BLaER1 treated with 17β-estradiol and CSF1 and Interleukin-3, amounts not matched to agents 10 nM and 100 nM (cell line): ENCODE measurements at regions not wholly inside any gene's neighbourhood (a gene's known extent, or its start where the extent isn't known, plus 50 kb on each side); places are given as distances from the start of the nearest gene placed in this dataset.

Experiments used
- H3K27ac ChIP-seq, 11 experiments: shearing (Covaris generic); formaldehyde crosslinking; 2 replicates each; pipeline ENCODE4 v1.8.1; 2022
- H3K27me3 ChIP-seq, 11 experiments: shearing (Covaris generic); formaldehyde crosslinking; 2 replicates each; pipeline ENCODE4 v1.8.1; 2022
- H3K36me3 ChIP-seq, 11 experiments: shearing (Covaris generic); formaldehyde crosslinking; 2 replicates each; pipeline ENCODE4 v1.8.1; 2022
- H3K4me1 ChIP-seq, 10 experiments: shearing (Covaris generic); formaldehyde crosslinking; 2 replicates each; pipeline ENCODE4 v1.8.1; 2022
- H3K4me2 ChIP-seq, 11 experiments: shearing (Covaris generic); formaldehyde crosslinking; 2 replicates each; pipeline ENCODE4 v1.8.1; 2022
- H3K4me3 ChIP-seq, 10 experiments: shearing (Covaris generic); formaldehyde crosslinking; 2 replicates each; pipeline ENCODE4 v1.8.1; 2022
- H3K9ac ChIP-seq, 11 experiments: shearing (Covaris generic); formaldehyde crosslinking; 2 replicates each; pipeline ENCODE4 v1.8.1; 2022
- H3K9me3 ChIP-seq, 11 experiments: shearing (Covaris generic); formaldehyde crosslinking; replicated peaks in 1 of 11; 2 replicates each; pipeline ENCODE4 v1.8.1; 2022
- H4K20me1 ChIP-seq, 11 experiments: shearing (Covaris generic); formaldehyde crosslinking; 2 replicates each; pipeline ENCODE4 v1.8.1; 2022
- Cebpa-rat ChIP-seq, 11 experiments: shearing (Covaris generic); IDR thresholded peaks; 2 replicates each; pipeline ENCODE4 v1.8.1; 2022

GRCh38 chr18:77818328-77818727 is 568.7 kb downstream of the GALR1 start:
- Histone ChIP-seq H3K36me3 (no peaks in the 10 kb centered on the region; a peak in 1 of 22 replicates), H4K20me1 (no peaks in the 10 kb centered on the region), H3K27me3 (no peaks in the 10 kb centered on the region), H3K4me2 (no peak overlapping the region; a peak in 2 of 22 replicates), H3K9me3 (peaks cover 18 to 46% (median 34%) of the 10 kb centered on the region in 11 experiments), H3K9ac (no peak overlapping the region), H3K27ac (no peak overlapping the region; a peak in 2 of 22 replicates), H3K4me1 (peaks cover 18 to 37% (median 26%) of the 10 kb centered on the region in 10 experiments), H3K4me3 (no peak overlapping the region)
- no peak for TF ChIP-seq Cebpa-rat (IDR thresholded peaks at IDR 0.05)

GRCh38 chr18:77820472-77820871 is 570.8 kb downstream of the GALR1 start:
- no peaks in the 10 kb centered on the region for H3K27me3 ChIP-seq
- no peaks in the 10 kb centered on the region for H4K20me1 ChIP-seq
- no peak overlapping the region for H3K9ac ChIP-seq
- H3K27ac ChIP-seq, result no peak overlapping the region
- no peaks in the 10 kb centered on the region; a peak in 1 of 22 replicates for H3K36me3 ChIP-seq
- H3K4me1 ChIP-seq, result peaks cover 18 to 33% (median 25%) of the 10 kb centered on the region in 10 experiments
- no peak for TF ChIP-seq Cebpa-rat (IDR thresholded peaks at IDR 0.05)
- H3K4me2 ChIP-seq, result no peak overlapping the region
- peaks cover 9 to 35% (median 19%) of the 10 kb centered on the region in 11 experiments for H3K9me3 ChIP-seq
- no peak overlapping the region for H3K4me3 ChIP-seq

GRCh38 chr18:77821892-77822291 is 572.2 kb downstream of the GALR1 start:
- Histone ChIP-seq H3K9ac (no peak overlapping the region), H3K36me3 (no peaks in the 10 kb centered on the region; a peak in 1 of 22 replicates), H3K9me3 (peaks cover 9 to 32% (median 16%) of the 10 kb centered on the region in 11 experiments; a peak in 19 of 22 replicates), H3K4me3 (no peak overlapping the region), H4K20me1 (no peaks in the 10 kb centered on the region), H3K27ac (no peak overlapping the region), H3K4me2 (no peak overlapping the region), H3K27me3 (no peaks in the 10 kb centered on the region), H3K4me1 (peaks cover 8 to 20% (median 13%) of the 10 kb centered on the region in 10 experiments)
- TF ChIP-seq Cebpa-rat (IDR thresholded peaks at IDR 0.05), result no peak

GRCh38 chr18:77822632-77823031 is 573.0 kb downstream of the GALR1 start:
- Histone ChIP-seq H3K4me1 (peaks cover 2 to 13% (median 7%) of the 10 kb centered on the region in 10 experiments; a peak in 19 of 20 replicates), H3K9me3 (peaks cover 9 to 37% (median 21%) of the 10 kb centered on the region in 11 experiments; a peak in 20 of 22 replicates), H3K36me3 (no peaks in the 10 kb centered on the region; a peak in 1 of 22 replicates), H4K20me1 (no peaks in the 10 kb centered on the region), H3K27ac (peak overlapping the region in 2 of 11 experiments; percentile 14 to 26; a peak in 1 of 22 replicates), H3K4me3 (no peak overlapping the region), H3K4me2 (peak overlapping the region in 8 of 11 experiments; percentile 6 to 46 (median 36); a peak in 13 of 22 replicates), H3K9ac (no peak overlapping the region), H3K27me3 (no peaks in the 10 kb centered on the region)
- TF ChIP-seq Cebpa-rat (IDR thresholded peaks at IDR 0.05), result no peak

- no peaks in the 10 kb centered on the region for H4K20me1 ChIP-seq
- H3K4me3 ChIP-seq, result no peak overlapping the region
- no peak overlapping the region for H3K27ac ChIP-seq
- H3K36me3 ChIP-seq, result no peaks in the 10 kb centered on the region
- no peak overlapping the region for H3K9ac ChIP-seq
- H3K4me2 ChIP-seq, result no peak overlapping the region
- no peak for TF ChIP-seq Cebpa-rat (IDR thresholded peaks at IDR 0.05)
- no peaks in the 10 kb centered on the region for H3K27me3 ChIP-seq
- H3K9me3 ChIP-seq, result no peaks in the 10 kb centered on the region; a peak in 1 of 22 replicates
- H3K4me1 ChIP-seq, result peaks cover 0 to 14% (median 8%) of the 10 kb centered on the region in 10 experiments; a peak in 10 of 20 replicates
Measured at GRCh38 chr18:77833807-77834206, 584.2 kb downstream of the GALR1 start.

- Histone ChIP-seq H3K9ac (no peak overlapping the region), H3K27ac (no peak overlapping the region), H3K4me1 (no peaks in the 10 kb centered on the region), H3K27me3 (no peaks in the 10 kb centered on the region), H3K4me3 (no peak overlapping the region), H4K20me1 (no peaks in the 10 kb centered on the region), H3K36me3 (no peaks in the 10 kb centered on the region), H3K9me3 (peaks cover 0 to 7% (median 0%) of the 10 kb centered on the region in 11 experiments; a peak in 4 of 22 replicates), H3K4me2 (no peak overlapping the region)
- TF ChIP-seq Cebpa-rat (IDR thresholded peaks at IDR 0.05), result no peak
Measured at GRCh38 chr18:77851802-77852201, 602.2 kb downstream of the GALR1 start.

GRCh38 chr18:77853859-77854258 is 604.2 kb downstream of the GALR1 start:
- 0 out of 22 replicates have a peak, but pooled peaks cover 0 to 3% (median 0%) of the 10 kb centered on the region in 11 experiments for H3K9me3 ChIP-seq
- H3K4me3 ChIP-seq, result no peak overlapping the region
- H3K27ac ChIP-seq, result no peak overlapping the region
- H3K36me3 ChIP-seq, result no peaks in the 10 kb centered on the region
- H3K4me1 ChIP-seq, result no peaks in the 10 kb centered on the region
- no peaks in the 10 kb centered on the region for H4K20me1 ChIP-seq
- no peaks in the 10 kb centered on the region for H3K27me3 ChIP-seq
- H3K9ac ChIP-seq, result no peak overlapping the region
- no peak overlapping the region for H3K4me2 ChIP-seq
- TF ChIP-seq Cebpa-rat (IDR thresholded peaks at IDR 0.05), result no peak

GRCh38 chr18:77857678-77858655 is 608.3 kb downstream of the GALR1 start:
- Histone ChIP-seq H3K4me3 (no peak overlapping the region), H3K4me2 (no peak overlapping the region), H3K36me3 (no peaks in the 10 kb centered on the region), H3K27ac (no peak overlapping the region), H3K9me3 (no peaks in the 10 kb centered on the region), H4K20me1 (no peaks in the 10 kb centered on the region), H3K27me3 (no peaks in the 10 kb centered on the region), H3K4me1 (no peaks in the 10 kb centered on the region), H3K9ac (no peak overlapping the region)
- no peak for TF ChIP-seq Cebpa-rat (IDR thresholded peaks at IDR 0.05)

- Histone ChIP-seq H4K20me1 (no peaks in the 10 kb centered on the region), H3K4me3 (no peak overlapping the region), H3K4me1 (no peaks in the 10 kb centered on the region), H3K27me3 (no peaks in the 10 kb centered on the region), H3K9me3 (no peaks in the 10 kb centered on the region), H3K27ac (no peak overlapping the region), H3K9ac (no peak overlapping the region), H3K36me3 (no peaks in the 10 kb centered on the region), H3K4me2 (no peak overlapping the region)
- TF ChIP-seq Cebpa-rat (IDR thresholded peaks at IDR 0.05), result no peak
Measured at GRCh38 chr18:77859634-77860033, 610.0 kb downstream of the GALR1 start.
